HEK293 (cell line): ENCODE measurements at regions not wholly inside any gene's neighbourhood (a gene's known extent, or its start where the extent isn't known, plus 50 kb on each side); places are given as distances from the start of the nearest gene placed in this dataset.
"Not testable (repeated sequence)": the region's sequence is repeated elsewhere in the genome, so short reads cannot be mapped to it uniquely, and the experiment has no call there.

Source experiments
- CTCF ChIA-PET: fragments of 350-600 bp; formaldehyde crosslinking; extraction: SDS; loops from one replicate; lab custom pipeline; 2021; ENCODE audit warnings: antibody characterized with exemption; lab: Yijun Ruan, JAX
- POLR2A ChIA-PET: fragments of 300-600 bp; formaldehyde crosslinking; extraction: SDS; loops from one replicate; lab custom pipeline; 2020; ENCODE audit warnings: antibody characterized with exemption, inconsistent platforms; lab: Yijun Ruan, JAX
- H3K27ac ChIP-seq: fragments of 200-500 bp; sonication (Bioruptor generic); 2 replicates; pipeline ENCODE4 v1.5.1; 2014; ENCODE audit warnings: low read depth, low read length, control low read depth, inconsistent platforms; ENCODE audit errors: extremely low read depth
- H3K36me3 ChIP-seq, 2 experiments: fragments of 200-500 bp in 1 of 2; sonication (Bioruptor generic) in 1 of 2; 1 replicate in 1 of 2; 2 replicates in 1 of 2; pipeline ENCODE4 v1.5.1; 2014 to 2017; ENCODE audit warnings: inconsistent platforms in 2 of 2, low read length in 2 of 2; ENCODE audit not compliant: control insufficient read depth in 2 of 2, insufficient read depth in 1 of 2
- H3K4me1 ChIP-seq: fragments of 200-500 bp; sonication (Bioruptor generic); 2 replicates; pipeline ENCODE4 v1.5.1; 2014; ENCODE audit warnings: mild to moderate bottlenecking, low read length, inconsistent platforms; ENCODE audit not compliant: control insufficient read depth, insufficient read depth
- H3K4me3 ChIP-seq: 2 replicates; pipeline ENCODE4 v1.5.1; 2011; ENCODE audit warnings: low read depth, mild to moderate bottlenecking, control low read depth, low read length, moderate library complexity
- H3K9me3 ChIP-seq: fragments of 200-500 bp; sonication (Bioruptor generic); 2 replicates; pipeline ENCODE4 v1.5.1; 2014; ENCODE audit warnings: low read depth, low read length, inconsistent platforms; ENCODE audit not compliant: control insufficient read depth, insufficient read depth
- EGR2 ChIP-seq: fragments of 450-650 bp; formaldehyde crosslinking; IDR thresholded peaks from 2 replicates; pipeline ENCODE4 v1.5.1; 2016; ENCODE audit warnings: low read depth, missing biosample characterization, missing genetic modification characterization
- KLF16 ChIP-seq: fragments of 450-650 bp; formaldehyde crosslinking; IDR thresholded peaks from 2 replicates; pipeline ENCODE4 v1.5.1; 2017; ENCODE audit warnings: missing biosample characterization, missing genetic modification characterization
- KLF8 ChIP-seq: fragments of 450-650 bp; formaldehyde crosslinking; IDR thresholded peaks from 2 replicates; pipeline ENCODE4 v1.5.1; 2016; ENCODE audit warnings: missing biosample characterization, missing genetic modification characterization
- PRDM1 ChIP-seq: fragments of 450-650 bp; formaldehyde crosslinking; IDR thresholded peaks from 2 replicates; pipeline ENCODE4; 2016; ENCODE audit warnings: missing biosample characterization, missing genetic modification characterization
- SCRT1 ChIP-seq: fragments of 450-650 bp; formaldehyde crosslinking; IDR thresholded peaks from 2 replicates; pipeline ENCODE4 v1.5.1; 2016; ENCODE audit warnings: missing biosample characterization, missing genetic modification characterization, borderline replicate concordance
- SCRT2 ChIP-seq: fragments of 450-650 bp; formaldehyde crosslinking; IDR thresholded peaks from 2 replicates; pipeline ENCODE4 v1.5.1; 2016; ENCODE audit warnings: missing biosample characterization, missing genetic modification characterization
- TCF7L2 ChIP-seq: IDR thresholded peaks from 2 replicates; pipeline ENCODE4 v1.6.1; 2011; ENCODE audit warnings: low read depth, mild to moderate bottlenecking, inconsistent platforms, low read length, moderate library complexity, borderline replicate concordance
- ZIC2 ChIP-seq: fragments of 450-650 bp; formaldehyde crosslinking; IDR thresholded peaks from 2 replicates; pipeline ENCODE4 v1.5.1; 2016; ENCODE audit warnings: missing biosample characterization, missing genetic modification characterization
- ZNF221 ChIP-seq: fragments of 450-650 bp; formaldehyde crosslinking; IDR thresholded peaks from 2 replicates; pipeline ENCODE4 v1.5.1; 2017; ENCODE audit warnings: missing biosample characterization, missing genetic modification characterization, borderline replicate concordance
- ZNF292 ChIP-seq: fragments of 450-650 bp; formaldehyde crosslinking; IDR thresholded peaks from 2 replicates; pipeline ENCODE4 v1.5.1; 2016; ENCODE audit warnings: low read depth, missing biosample characterization, missing genetic modification characterization, borderline replicate concordance
- ZNF354C ChIP-seq: fragments of 450-650 bp; formaldehyde crosslinking; IDR thresholded peaks from 2 replicates; pipeline ENCODE4 v1.5.1; 2016; ENCODE audit warnings: missing biosample characterization, missing genetic modification characterization, low read depth, borderline replicate concordance
- ZNF624 ChIP-seq: fragments of 450-650 bp; formaldehyde crosslinking; IDR thresholded peaks from 2 replicates; pipeline ENCODE4 v1.5.1; 2017; ENCODE audit warnings: missing biosample characterization, missing genetic modification characterization
- ZNF626 ChIP-seq: fragments of 450-650 bp; sonication (Bioruptor Pico); formaldehyde crosslinking; IDR thresholded peaks from 2 replicates; pipeline ENCODE4 v1.5.1; 2018; ENCODE audit warnings: missing biosample characterization, missing genetic modification characterization, inconsistent platforms
- ZNF664 ChIP-seq: fragments of 450-650 bp; formaldehyde crosslinking; IDR thresholded peaks from 2 replicates; pipeline ENCODE4 v1.5.1; 2016; ENCODE audit warnings: missing biosample characterization, missing genetic modification characterization
- ZNF777 ChIP-seq: fragments of 450-650 bp; formaldehyde crosslinking; IDR thresholded peaks from 2 replicates; pipeline ENCODE4 v1.5.1; 2017; ENCODE audit warnings: missing biosample characterization, missing genetic modification characterization, borderline replicate concordance
- TF ChIP-seq, protein P1 (sequence below): fragments of 450-650 bp; IDR thresholded peaks from 2 replicates; pipeline ENCODE4 v1.5.1; 2018; ENCODE audit warnings: missing biosample characterization, mild to moderate bottlenecking, missing genetic modification characterization
- TF ChIP-seq, protein P2 (sequence below): fragments of 450-650 bp; IDR thresholded peaks from 2 replicates; pipeline ENCODE4 v1.5.1; 2018; ENCODE audit warnings: missing biosample characterization, missing genetic modification characterization
- TF ChIP-seq, protein P3 (sequence below): fragments of 450-650 bp; formaldehyde crosslinking; IDR thresholded peaks from 2 replicates; pipeline ENCODE4 v1.5.1; 2016; ENCODE audit warnings: missing biosample characterization, missing genetic modification characterization
- TF ChIP-seq, protein P4 (sequence below): fragments of 450-650 bp; formaldehyde crosslinking; IDR thresholded peaks from 2 replicates; pipeline ENCODE4 v1.5.1; 2016; ENCODE audit warnings: missing biosample characterization, missing genetic modification characterization

DNA sequence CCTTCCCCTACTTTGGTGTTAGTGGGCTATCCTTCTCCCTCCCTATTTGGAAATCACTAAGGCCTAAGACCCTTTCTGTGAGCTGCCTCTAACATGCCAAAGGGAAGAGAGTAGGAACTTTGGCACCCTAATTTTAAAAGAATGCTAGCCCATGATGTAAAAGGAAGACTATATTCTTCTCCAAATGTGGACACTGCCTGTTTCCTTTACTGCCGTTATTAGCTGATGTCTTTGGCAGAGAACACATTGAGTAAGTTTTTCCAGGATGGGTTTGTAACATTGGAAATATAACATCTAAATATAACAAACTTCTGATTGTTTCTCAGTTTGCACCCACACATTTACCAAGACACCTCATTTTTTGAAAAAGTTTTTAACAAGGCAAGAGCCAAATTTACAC is 56.9 kb upstream of the TNKS2 start:
- CTCF ChIA-PET, result interaction anchor here (0.6 to 1.0 kb wide), 2 partner anchors 248 to 443 kb away, joined by 4 to 5 read pairs; no protein-coding TSS in a partner anchor
- H3K27ac ChIP-seq, result no peak overlapping the region
- TF ChIP-seq TCF7L2 (no peak), ZNF664 (no peak), PRDM1 (no peak), KLF16 (tag by site-specific recombination) (no peak), KLF8 (tag by site-specific recombination) (no peak), ZIC2 (no peak), ZNF624 (tag by site-specific recombination) (no peak), ZNF221 (tag by site-specific recombination) (no peak), ZNF777 (tag by site-specific recombination) (no peak), ZNF354C (tag by site-specific recombination) (no peak), ZNF626 (tag by site-specific recombination) (no peak), ZNF292 (no peak)
- TF ChIP-seq, protein P1, sequence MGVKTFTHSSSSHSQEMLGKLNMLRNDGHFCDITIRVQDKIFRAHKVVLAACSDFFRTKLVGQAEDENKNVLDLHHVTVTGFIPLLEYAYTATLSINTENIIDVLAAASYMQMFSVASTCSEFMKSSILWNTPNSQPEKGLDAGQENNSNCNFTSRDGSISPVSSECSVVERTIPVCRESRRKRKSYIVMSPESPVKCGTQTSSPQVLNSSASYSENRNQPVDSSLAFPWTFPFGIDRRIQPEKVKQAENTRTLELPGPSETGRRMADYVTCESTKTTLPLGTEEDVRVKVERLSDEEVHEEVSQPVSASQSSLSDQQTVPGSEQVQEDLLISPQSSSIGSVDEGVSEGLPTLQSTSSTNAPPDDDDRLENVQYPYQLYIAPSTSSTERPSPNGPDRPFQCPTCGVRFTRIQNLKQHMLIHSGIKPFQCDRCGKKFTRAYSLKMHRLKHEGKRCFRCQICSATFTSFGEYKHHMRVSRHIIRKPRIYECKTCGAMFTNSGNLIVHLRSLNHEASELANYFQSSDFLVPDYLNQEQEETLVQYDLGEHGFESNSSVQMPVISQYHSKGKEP (tag by site-specific recombination), result no peak
- TF ChIP-seq, protein P2, sequence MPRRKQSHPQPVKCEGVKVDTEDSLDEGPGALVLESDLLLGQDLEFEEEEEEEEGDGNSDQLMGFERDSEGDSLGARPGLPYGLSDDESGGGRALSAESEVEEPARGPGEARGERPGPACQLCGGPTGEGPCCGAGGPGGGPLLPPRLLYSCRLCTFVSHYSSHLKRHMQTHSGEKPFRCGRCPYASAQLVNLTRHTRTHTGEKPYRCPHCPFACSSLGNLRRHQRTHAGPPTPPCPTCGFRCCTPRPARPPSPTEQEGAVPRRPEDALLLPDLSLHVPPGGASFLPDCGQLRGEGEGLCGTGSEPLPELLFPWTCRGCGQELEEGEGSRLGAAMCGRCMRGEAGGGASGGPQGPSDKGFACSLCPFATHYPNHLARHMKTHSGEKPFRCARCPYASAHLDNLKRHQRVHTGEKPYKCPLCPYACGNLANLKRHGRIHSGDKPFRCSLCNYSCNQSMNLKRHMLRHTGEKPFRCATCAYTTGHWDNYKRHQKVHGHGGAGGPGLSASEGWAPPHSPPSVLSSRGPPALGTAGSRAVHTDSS (tag by site-specific recombination), result no peak
- TF ChIP-seq, protein P3, sequence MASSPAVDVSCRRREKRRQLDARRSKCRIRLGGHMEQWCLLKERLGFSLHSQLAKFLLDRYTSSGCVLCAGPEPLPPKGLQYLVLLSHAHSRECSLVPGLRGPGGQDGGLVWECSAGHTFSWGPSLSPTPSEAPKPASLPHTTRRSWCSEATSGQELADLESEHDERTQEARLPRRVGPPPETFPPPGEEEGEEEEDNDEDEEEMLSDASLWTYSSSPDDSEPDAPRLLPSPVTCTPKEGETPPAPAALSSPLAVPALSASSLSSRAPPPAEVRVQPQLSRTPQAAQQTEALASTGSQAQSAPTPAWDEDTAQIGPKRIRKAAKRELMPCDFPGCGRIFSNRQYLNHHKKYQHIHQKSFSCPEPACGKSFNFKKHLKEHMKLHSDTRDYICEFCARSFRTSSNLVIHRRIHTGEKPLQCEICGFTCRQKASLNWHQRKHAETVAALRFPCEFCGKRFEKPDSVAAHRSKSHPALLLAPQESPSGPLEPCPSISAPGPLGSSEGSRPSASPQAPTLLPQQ (tag by site-specific recombination), result no peak
- TF ChIP-seq, protein P4, sequence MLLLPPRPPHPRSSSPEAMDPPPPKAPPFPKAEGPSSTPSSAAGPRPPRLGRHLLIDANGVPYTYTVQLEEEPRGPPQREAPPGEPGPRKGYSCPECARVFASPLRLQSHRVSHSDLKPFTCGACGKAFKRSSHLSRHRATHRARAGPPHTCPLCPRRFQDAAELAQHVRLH (tag by site-specific recombination), result no peak
- H3K36me3 ChIP-seq, result no peaks in the 10 kb centered on the region
- no peaks in the 10 kb centered on the region for H3K9me3 ChIP-seq
- H3K4me3 ChIP-seq, result no peak overlapping the region
- POLR2A ChIA-PET, result no interaction called here
- no peaks in the 10 kb centered on the region for H3K4me1 ChIP-seq

DNA sequence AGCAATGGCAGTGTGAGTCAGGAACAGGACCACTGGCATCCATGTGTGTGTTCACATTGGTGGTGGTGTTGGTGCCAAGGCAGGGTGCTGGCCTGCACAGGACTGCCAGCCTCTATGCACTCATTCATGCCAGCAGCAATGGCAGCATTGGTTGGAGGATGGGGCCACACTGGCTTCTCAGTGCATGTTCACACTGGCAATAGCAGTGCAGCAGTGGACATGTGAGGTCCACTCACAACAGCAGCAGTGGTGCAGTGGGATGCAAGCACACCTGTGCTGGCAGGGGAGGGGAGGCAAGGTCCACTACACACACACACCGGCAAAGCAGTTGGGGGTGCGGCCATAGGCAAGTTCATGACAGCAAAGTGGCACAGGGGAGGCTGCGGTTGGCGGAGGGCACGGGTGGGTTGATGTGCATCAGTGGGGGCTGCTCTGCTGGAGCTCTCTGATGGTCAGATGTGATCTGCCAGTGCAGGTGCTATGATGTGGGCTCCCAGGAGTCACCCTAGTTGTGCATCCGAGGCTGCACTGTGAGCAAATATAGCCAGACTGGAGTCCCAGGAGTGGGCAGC is 57.8 kb upstream of the TNKS2 start:
- Histone ChIP-seq H3K4me3 (no peak overlapping the region), H3K9me3 (no peaks in the 10 kb centered on the region), H3K4me1 (no peaks in the 10 kb centered on the region)
- no peak for TF ChIP-seq EGR2 (tag by site-specific recombination)
- TF ChIP-seq, all 188 proteins: peak for 0
- CTCF ChIA-PET, result no interaction called here
- no peaks in the 10 kb centered on the region for H3K36me3 ChIP-seq
- POLR2A ChIA-PET, result no interaction called here
- H3K27ac ChIP-seq, result no peak overlapping the region

DNA sequence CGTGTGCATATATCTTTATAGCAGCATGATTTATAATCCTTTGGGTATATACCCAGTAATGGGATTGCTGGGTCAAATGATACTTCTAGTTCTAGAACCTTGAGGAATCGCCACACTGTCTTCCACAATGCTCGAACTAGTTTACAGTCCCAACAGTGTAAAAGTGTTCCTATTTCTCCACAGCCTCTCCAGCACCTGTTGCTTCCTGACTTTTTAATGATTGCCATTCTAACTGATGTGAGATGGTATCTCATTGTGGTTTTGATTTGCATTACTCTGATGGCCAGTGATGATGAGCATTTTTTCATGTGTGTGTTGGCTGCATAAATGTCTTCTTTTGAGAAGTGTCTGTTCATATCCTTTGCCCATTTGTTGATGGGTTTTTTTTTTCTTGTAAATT is 66.0 kb upstream of the TNKS2 start:
- TF ChIP-seq SCRT1 (tag by site-specific recombination) (peak; percentile 73), SCRT2 (tag by site-specific recombination) (peak; percentile 87)
- H3K27ac ChIP-seq, H3K9me3 ChIP-seq, CTCF ChIA-PET, POLR2A ChIA-PET, H3K4me3 ChIP-seq, H3K36me3 ChIP-seq, H3K4me1 ChIP-seq: not testable (repeated sequence)

DNA sequence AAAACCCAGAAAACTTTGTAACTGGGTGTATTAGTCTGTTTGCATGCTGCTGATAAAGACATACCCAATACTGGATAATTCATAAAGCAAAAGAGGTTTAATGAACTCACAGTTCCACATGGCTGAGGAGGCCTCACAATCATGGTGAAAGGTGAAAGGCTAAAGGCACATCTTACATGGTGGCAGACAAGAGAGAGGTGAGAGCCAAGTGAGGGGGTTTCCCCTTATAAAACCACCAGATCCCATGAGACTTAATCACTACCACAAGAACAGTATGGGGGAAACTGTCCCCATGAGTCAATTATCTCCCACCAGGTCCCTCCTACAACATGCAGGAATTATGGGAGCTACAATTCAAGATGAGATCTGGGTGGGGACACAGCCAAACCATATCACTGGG is 68.9 kb upstream of the TNKS2 start:
- POLR2A ChIA-PET, result not testable (repeated sequence)

More for the DNA sequence above, 68.9 kb upstream of the TNKS2 start:
- not testable (repeated sequence) for H3K4me1 ChIP-seq, H3K36me3 ChIP-seq, H3K9me3 ChIP-seq, H3K27ac ChIP-seq, H3K4me3 ChIP-seq
- CTCF ChIA-PET, result interaction anchor here (1.5 kb wide), 1 partner anchor 13 kb away, joined by 3 read pairs; no protein-coding TSS in a partner anchor
